NCI-H2081 treated with DMSO at 0.1 percent for 48 hours (cell line): ENCODE measurements at regions not wholly inside any gene's neighbourhood (a gene's known extent, or its start where the extent isn't known, plus 50 kb on each side); places are given as distances from the start of the nearest gene placed in this dataset.

ENCODE experiments used
- DNase-seq: peaks from one replicate; lab custom pipeline; 2025; lab: John Stamatoyannopoulos, UW

DNA sequence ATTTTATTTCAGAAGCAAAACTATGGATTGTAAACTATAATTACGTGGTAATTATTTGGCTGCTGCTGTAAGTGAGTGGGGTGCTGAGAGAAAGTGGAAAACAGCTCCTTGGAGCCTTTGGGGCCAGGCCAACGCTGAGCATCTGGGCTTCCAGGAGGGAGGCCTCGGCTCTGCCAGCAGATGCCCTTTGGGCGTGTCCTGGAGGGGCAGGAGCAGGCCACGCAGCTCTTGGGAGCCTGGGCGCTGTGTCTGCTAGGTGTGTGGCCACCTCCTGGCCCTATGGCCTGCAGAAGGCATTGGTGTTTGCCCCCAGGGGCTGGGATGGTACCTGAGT lies 423.3 kb downstream of the GLRX3 start:
- no peak for DNase-seq

DNA sequence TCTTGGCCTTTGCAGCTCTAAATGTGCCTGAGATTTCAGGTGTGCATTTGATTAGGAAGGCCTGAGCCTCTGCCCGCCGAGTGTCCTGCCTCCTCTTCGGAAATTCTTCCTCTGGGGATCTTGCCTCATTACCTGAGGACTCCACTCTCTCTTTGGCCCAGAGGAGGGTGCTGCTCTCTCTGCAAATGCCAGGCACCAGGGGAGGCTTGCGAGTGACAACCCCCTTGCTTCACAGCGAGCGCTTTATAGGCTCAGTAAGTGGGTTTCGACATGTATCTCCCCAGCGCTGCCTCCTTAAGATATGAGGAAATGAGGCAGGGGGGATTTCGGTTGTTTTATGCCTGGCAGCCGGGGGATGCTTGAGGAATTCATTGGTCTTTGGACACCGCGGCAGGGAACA lies 423.9 kb downstream of the GLRX3 start:
- no peak for DNase-seq

DNA sequence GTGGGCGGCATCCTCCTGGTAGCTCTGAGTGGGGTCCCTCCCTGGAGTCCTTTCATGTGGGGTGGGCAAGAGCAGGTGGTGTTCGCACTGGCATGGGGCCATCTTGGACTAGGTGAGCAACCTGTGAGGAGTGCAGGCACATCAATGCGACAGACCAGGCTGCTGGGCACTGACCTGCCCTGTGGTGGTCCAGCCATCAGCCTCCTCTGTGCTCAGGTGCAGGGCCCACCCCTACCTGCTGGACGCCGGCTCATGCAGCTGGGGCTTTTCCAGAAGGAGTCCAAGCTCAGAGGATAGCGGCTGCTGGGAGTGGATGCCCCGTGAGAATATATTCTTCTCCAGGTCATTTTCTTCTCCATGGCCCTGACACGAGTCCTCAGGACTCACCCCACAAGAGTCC lies 424.4 kb downstream of the GLRX3 start:
- no peak for DNase-seq

DNA sequence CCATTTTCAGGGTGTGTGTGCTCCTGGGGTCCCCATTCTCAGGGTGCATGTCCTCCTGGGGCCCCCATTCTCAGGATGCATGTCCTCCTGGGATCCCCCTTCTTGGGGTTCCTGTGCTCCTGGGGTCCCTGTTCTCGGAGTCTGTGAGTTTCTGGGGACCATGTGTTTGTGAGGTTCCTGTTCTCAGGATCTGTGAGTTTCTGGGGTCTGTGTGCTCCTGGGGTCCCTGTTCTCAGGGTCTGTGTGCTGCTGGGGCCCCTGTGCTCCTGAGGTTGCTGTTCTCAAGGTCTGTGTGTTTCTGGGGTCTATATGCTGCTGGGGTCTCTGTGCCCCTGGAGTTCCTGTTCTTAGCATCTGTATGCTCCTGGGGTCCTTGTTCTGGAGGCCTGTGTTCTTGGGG lies 425.5 kb downstream of the GLRX3 start:
- no peak for DNase-seq

DNA sequence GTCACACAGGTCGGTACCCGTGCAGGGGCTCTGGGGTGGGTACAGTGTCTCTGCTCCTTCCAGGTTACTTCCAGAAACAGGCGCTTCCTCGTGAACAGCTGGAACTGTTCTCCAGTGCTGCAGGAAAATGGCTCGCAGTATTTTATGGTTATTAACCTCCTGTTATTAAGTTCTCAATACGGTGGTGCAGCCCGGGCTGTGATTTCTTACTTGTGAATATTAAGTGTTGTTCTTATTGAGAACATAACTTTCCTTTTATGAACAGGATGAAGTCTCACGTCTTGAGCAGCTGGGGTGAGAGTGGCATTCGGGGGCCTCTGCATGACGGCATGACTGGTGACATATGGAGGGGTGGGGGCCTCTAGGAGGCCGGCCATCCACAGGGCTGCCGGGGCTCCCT lies 430.8 kb downstream of the GLRX3 start:
- no peak for DNase-seq

DNA sequence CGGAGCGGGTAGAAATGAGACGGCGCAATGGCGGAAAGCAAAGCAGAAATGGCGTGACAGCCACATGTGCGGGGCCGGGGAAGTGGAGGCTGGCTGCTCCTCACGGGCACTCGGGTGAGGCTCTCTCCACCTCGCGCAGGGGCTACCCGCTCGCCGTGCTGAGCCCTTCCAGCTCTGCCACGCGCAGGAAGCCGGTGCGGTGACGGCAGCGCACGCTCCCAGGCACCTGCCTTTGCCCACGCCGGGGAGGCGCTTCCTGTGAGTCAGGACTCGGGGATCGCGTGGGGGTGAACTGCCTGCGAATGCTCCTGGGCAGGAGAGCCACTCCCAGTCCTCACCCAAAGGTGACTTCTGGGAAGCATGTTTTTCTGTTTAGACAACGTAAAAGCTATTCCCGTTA lies 431.2 kb downstream of the GLRX3 start:
- DNase-seq = no peak

DNA sequence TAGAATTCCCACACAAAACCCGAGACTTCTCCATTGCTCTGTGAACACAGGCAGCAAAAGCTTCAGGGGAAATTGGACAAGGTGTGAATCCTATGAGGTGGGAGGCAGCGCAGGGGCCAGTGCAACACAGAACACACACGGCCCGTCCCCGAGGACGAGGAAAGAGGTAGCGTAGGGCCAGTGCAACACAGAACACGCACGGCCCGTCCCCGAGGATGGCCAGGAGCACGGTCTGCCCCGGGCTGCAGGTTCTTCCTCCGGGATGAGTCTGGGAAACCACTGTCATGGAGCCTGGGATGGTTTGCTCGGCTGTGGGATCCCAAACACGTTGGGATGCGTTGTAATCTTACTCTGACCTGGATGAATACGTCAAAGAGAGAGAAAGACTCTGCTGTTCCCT lies 432.1 kb downstream of the GLRX3 start:
- no peak for DNase-seq

DNA sequence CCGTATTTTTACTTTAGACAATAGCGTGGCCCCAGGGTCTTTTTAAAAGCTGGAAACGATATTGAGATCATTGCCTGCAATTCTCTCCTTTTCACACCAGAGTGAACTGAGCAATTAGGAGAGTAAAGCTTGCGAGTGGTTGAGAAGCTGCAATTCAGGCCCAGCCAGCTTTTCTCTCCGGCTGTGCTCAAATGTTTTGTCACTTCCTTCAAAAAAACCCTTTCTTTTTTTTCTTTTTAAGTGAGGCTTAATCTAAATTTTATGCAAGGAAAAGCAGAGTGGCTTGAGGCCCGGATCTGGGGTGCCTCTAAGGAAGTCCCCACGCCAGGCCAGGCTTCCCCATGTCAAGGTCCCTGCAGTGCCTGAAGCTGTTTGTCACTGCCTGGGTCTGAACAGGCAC lies 433.9 kb downstream of the GLRX3 start:
- DNase-seq = no peak

DNA sequence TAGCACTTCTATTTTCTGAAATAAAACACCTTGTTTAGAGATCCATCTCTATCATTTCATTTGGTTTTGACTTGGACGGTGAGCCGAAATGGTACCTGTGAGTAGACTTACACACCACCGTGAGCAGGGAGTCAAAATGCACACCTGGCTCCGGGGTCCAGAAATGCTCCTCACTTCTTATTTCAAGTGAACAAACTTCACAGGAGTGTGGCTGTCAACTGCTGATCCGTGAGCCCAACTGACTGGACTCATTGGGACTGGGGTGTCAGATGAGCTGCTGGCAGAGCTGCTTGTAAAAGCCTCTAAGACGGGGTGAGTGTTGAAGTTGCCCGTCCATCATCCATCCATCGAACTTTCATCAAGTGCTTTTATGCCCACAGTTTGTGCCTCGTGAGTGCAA lies 435.5 kb downstream of the GLRX3 start:
- no peak for DNase-seq

DNA sequence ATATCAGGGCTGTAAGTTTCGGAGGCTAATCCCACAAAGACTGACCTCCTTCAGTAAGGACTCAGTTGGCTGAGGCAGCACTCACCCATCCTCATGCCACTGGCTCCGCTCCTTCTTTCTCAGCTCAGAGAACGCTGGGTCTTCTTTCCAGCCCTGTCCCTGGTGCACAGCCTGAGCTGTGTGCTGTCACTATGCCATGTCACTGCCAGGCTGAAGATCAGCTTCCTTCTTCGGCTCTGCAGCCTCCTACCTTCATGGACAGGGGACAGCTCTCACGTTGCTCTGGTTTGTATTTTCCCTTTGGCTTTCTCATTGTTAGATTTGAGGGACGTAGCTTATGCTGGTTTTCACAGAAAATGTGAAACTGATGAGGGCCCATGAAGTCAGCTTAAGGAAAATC lies 437.3 kb downstream of the GLRX3 start:
- no peak for DNase-seq

DNA sequence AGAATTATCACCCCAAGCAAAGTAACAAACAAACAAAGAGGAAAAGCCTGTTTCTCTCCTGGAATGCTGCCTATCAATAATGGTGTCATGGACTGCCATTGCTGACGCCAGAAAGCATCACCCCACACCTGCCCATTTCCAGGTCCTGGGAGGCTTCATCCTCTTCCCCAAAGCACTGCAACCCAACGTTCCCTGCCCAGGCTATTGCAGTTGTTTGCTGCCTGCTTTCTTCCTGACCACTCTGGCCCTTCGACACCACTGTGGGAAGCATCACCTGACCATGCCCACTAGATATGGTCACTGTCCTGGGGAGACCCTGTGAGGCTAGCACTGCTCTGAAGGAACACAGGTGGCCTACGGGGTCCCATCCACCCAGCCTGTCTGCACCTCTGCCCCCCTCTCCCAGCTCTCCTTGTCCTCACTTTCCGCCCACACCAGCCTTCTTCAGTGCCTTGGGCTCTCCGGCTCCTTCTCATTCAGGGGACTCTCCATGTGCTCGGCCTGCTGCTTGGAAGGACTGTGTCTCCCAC lies 439.6 kb downstream of the GLRX3 start:
- DNase-seq = no peak

DNA sequence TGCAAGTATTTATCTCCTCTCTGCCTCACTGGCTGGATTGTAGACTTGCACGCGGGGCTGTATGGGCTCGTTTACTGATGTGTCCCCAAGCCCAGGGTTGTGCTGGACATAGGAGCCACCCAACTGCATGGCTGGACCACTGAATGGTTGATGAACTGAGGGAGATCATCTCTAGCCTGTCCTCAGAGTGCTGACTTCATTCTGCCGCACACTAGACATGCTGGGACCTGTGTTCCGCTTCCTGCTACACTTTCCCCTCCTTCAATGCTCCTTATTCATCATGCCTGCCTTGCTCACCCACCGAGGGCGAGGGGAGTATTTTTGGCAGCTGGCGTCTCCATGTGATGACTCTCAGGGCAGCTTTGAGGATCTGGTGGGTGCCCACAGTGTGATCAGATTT lies 440.2 kb downstream of the GLRX3 start:
- no peak for DNase-seq

DNA sequence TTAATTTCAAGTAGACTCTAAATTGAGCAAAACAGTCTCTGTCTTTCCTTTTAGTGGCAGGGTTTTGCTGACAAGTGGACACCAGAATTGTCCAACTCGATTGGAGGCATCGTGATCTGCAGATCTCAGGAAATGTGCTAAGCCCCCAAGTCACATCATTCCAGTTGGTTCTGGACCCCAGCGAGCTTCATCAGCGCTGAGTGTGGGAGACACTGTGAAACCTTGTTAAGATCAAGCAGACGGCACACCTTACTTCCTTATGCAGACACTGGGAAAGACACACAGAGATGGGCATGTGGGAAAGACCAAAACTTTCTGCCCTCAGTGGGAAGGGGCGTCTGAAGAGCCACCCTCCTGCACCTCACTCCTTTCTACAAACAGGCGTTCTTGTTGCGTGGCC lies 440.8 kb downstream of the GLRX3 start:
- DNase-seq = no peak

DNA sequence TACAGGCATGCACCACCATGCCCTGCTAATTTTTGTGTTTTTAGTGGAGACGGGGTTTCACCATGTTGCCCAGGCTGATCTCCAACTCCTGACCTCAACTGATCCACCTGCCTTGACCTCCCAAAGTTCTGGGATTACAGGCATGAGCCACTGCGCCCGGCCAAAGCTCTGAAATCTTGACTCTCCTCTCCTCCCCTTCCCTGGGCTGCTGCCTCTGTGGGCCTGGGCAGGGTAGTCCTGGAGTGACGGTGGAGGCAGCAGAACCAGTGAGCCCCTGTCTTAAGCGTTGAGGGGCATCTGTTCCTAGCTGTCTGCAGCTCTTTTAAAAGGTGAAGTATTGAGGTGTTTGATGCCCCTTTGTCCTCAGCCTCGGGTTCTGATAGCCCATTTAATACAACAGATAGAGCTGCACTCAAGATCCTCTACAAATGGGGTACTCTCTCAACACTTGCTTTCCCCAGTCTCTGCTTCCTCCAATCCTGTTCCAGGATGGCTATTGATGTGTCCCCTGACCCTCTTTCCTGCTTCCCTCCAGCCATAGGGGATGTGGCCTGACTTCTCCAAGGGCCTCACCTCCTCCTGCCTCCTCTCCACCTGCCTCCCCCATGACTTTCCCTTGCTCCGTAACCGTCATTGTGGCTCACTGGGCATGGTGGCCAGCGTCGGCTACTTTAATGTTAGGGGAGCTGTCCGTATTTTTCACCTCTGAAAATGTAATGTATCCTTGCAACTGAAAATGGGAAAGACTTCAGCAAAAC lies 442.5 kb downstream of the GLRX3 start:
- DNase-seq = no peak

DNA sequence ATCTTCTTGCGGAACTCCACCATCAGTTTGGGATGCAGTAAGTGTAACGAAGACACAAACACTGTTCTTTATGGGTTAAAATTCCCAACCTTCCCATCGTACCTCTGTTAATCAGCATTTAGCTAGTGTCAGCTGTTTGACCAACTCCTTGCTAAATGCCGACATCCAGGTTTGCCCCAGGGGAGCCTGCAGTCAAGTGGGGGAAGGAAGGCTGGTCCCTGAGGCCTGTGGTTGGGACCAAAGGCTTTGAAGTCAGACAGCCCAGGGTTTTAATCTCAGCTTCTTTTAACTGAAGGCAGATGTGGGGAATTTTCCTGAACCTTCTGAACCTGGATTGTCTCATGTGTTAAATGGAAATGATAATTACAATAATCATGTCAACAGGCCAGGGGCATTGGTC lies 443.7 kb downstream of the GLRX3 start:
- no peak for DNase-seq

DNA sequence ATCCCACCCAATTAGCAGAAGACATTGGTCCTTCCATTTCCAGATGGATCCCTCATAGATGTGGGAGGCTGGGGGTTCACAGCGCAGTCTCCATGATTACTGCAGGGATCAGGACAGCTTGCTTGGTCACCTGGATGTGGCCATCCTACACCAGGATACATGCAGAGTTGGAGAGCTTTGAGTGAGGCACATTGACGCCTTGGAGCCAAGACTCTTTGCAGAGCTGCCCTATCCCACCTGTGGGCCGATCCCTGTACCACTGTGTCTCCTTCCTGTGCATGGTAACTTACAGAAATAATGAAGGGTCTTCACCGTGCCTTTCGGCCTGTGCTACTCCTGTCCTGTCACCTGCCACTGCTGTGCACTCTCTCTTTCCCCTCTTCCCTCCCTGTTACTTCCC lies 444.8 kb downstream of the GLRX3 start:
- no peak for DNase-seq

DNA sequence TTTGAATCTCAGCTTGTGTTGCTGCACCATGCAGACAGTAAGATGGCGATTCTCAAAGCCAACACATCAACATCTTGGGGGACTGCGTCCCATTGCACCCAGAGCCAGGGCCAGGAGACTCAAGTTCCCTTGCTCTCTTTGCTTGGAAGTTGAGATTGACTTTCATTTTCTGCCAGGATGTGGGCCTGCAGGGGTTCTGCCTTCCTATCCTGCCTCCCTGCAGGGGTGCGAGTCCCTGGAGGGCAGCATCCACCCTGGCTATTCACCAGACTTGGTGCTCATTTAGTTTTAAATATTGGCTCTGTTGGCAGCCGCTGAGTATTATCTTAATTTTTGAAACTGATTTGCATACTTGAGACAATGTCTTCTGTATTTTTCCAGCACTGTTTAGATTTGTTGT lies 451.5 kb downstream of the GLRX3 start:
- no peak for DNase-seq

DNA sequence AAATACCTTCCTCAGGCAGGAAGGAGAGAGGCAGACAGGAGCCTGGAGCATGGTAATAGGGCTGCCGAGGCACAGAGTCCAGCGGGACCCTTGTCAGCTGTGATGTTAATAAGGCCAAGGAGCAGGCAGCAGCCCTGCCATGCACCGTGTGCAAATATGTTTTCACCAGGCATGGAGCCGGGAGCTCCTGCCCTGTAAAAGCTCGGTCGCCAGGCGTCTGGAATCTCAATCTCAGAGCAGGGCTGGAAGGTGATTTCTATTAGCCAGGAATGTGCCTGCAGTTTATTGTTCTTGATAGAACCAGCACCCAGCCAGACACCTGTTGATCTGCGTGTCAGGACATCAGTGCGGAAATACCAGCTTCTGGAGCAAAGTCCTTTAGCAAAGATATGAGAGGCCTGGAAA lies 469.8 kb downstream of the GLRX3 start:
- DNase-seq = no peak

DNA sequence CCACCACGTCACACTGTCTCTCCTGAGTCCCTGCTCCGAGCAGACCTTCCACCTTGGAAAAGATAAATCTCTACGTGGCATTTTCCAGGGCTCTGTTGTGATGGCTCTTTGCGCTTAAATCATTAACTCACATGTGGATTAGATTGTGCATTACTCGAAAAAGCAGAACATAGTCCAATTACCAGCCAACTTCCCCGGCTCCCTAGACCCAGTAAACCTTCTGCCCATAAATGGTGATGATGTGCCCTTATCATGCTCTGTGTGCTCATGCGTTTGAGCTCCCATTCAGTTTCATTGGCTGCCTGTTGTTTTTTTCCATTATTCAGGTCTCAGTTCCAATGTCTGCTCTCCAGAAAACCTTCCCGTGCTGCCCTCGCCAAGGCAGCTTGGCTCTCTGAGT lies 471.2 kb downstream of the GLRX3 start:
- DNase-seq = no peak

DNA sequence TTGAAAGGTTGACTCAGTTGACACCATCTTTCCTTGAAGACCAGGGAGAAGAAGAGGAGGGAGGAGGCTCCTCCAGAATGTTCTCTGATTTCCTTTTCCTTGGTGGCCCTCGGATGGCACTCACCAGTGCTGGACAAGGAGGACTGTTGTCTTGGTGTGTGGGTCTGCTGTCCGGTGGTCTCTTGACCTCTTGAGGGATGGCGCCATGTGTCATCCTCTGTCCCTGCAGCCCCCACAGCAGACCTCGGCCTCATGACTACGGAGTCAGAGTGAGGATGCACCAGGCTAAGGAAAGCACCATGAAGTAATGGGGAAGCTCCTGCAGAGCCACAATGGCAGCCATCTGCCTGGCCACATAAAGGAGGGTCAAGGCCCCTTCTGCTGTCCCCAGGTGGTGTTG lies 475.0 kb downstream of the GLRX3 start:
- no peak for DNase-seq

DNA sequence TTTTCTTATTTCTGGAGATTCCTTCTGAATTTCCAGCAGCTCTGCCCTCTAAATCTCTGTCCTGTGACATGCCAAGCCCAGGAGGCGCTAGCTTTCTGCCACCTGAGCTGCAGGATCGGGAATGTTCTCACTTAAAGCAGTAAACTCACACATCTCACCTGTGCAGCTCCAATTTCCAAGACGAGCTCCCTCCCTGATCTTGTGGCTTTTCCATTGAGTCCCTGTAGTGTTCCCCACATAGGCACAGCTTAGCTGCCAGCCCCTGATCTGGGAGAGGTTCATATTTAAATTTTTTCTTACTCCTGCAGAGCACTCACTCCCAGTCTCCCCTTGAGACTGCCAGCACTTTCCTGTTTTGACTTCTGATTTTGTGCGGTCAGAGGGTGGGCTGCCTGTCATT lies 479.3 kb downstream of the GLRX3 start:
- no peak for DNase-seq

DNA sequence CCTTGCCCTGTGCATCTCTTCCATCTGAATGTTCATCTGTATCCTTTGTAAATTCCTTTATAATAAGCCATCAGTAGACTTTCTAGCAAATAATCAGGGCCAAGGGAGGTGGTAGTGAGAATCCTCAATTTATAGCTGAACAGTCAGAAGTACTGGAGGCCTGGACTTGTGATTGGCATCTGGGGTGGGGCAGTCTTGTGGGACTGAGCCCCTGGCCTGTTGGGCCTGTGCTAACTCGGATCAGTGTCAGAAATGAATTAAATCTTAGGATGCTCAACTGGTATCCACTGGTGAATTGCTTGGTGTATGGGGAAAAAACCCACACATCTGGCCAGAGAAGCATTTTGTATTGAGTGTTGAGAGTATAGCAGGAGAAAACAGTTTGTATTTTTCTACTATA lies 481.8 kb downstream of the GLRX3 start:
- no peak for DNase-seq

DNA sequence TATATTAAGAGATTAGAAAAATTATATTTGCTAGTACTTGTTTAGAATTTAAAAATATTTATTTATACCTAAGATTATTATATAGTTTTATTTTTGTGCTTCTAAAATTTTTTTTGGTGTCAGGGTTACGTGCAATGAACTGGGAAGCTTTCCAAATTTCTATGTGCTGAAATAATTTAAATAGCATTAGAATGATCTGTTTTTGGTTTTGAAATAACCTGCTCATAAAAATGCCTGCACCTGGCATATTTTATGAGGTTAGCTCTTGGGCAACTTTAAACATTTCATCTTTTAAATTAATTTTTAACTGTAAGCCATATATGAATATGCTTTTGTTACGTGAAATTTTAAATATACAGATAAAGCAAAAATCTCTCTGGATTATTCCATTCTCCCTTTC lies 482.5 kb downstream of the GLRX3 start:
- DNase-seq = no peak

DNA sequence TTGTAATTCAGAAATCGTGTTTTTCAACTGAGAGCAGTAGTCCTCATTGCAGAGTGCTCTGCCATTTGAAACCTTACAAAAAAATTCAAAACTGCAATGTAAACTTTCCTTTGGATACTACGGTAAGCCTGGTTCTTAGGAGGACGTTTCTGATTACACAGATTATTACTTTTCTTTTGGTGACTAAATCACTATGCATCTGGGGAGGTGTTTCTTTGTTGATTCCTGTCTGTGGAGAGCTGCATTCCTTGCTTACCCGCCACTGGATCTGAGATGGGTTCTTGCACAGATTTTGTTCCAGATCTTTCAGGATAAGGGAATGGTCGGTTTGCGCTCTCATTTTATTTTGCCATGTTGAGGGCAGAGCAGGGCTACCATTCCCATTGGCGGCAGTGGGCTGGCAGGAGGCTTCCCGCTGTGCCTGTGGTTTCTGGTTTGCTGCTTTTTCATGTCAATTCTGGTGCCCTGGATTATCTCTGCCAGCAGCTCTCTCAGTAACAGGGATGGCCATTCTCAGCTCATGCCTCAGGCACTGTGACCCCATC lies 485.1 kb downstream of the GLRX3 start:
- no peak for DNase-seq
